NT2/D1 (cell line): ENCODE measurements at regions not wholly inside any gene's neighbourhood (a gene's known extent, or its start where the extent isn't known, plus 50 kb on each side); places are given as distances from the start of the nearest gene placed in this dataset.
"Not testable (repeated sequence)": the region's sequence is repeated elsewhere in the genome, so short reads cannot be mapped to it uniquely, and the experiment has no call there.

Experiments
- SUZ12 ChIP-seq: IDR thresholded peaks from 2 replicates; pipeline ENCODE4 v1.6.1; 2011; ENCODE audit not compliant: insufficient read length, insufficient read depth; ENCODE audit errors: extremely low read depth
- YY1 ChIP-seq: IDR thresholded peaks from 2 replicates; pipeline ENCODE4 v1.6.1; 2011; ENCODE audit not compliant: insufficient read length, insufficient read depth
- ZNF274 ChIP-seq: IDR thresholded peaks from 2 replicates; pipeline ENCODE4 v1.6.1; 2011; ENCODE audit warnings: mild to moderate bottlenecking, low read depth, low read length

GRCh38 chr4:107332656-107333055 is 296.5 kb upstream of the DKK2 start:
- TF ChIP-seq YY1, SUZ12, ZNF274: not testable (repeated sequence)
